Lung (tissue), 11 donors: ENCODE measurements at regions not wholly inside any gene's neighbourhood (a gene's known extent, or its start where the extent isn't known, plus 50 kb on each side); places are given as distances from the start of the nearest gene placed in this dataset.
A peak's percentile ranks its signal among the peaks of the same experiment; 100 is the strongest.

Experiments
- ATAC-seq: fragments of 200-7000 bp; cut with Tn5 transposase; one replicate; pipeline ENCODE4 v1.9.1; 2020; ENCODE audit warnings: moderate number of reproducible peaks; ENCODE audit not compliant: insufficient read depth, low FRiP score
- DNase-seq, 3 donors: peaks; one replicate each; pipeline ENCODE4 v3.0.0-alpha.2; 2013 to 2017
- H3K27ac ChIP-seq, 2 donors: one replicate each; pipeline ENCODE4 v1.5.1; 2013; ENCODE audit warnings: mild to moderate bottlenecking in 2 of 2, moderate library complexity in 2 of 2, control low read depth in 1 of 2, inconsistent platforms in 1 of 2, low read depth in 1 of 2, low read length in 1 of 2
- H3K27me3 ChIP-seq, 3 donors: one replicate each; pipeline ENCODE4 v1.5.1; 2013; ENCODE audit warnings: low read length in 2 of 3; ENCODE audit not compliant: control insufficient read depth in 3 of 3, insufficient read depth in 3 of 3
- H3K36me3 ChIP-seq, 4 donors: one replicate each; pipeline ENCODE4 v1.5.1; 2013; ENCODE audit warnings: low read length in 4 of 4, mild to moderate bottlenecking in 1 of 4, moderate library complexity in 1 of 4; ENCODE audit not compliant: control insufficient read depth in 4 of 4, insufficient read depth in 4 of 4
- H3K4me1 ChIP-seq, 5 donors: one replicate each; pipeline ENCODE4 v1.5.1; 2013; ENCODE audit warnings: low read length in 5 of 5, mild to moderate bottlenecking in 2 of 5, moderate library complexity in 1 of 5; ENCODE audit not compliant: control insufficient read depth in 5 of 5, insufficient read depth in 5 of 5
- H3K4me3 ChIP-seq: one replicate; pipeline ENCODE4 v1.5.1; 2013; ENCODE audit warnings: mild to moderate bottlenecking, control low read depth, moderate library complexity
- H3K9ac ChIP-seq, 2 donors: one replicate each; pipeline ENCODE4 v1.5.1; 2013; ENCODE audit warnings: low read length in 2 of 2, control low read depth in 1 of 2; ENCODE audit not compliant: insufficient read depth in 1 of 2
- H3K9me3 ChIP-seq, 4 donors: one replicate each; pipeline ENCODE4 v1.5.1; 2013; ENCODE audit warnings: low read length in 3 of 4, mild to moderate bottlenecking in 1 of 4, moderate library complexity in 1 of 4; ENCODE audit not compliant: control insufficient read depth in 4 of 4, insufficient read depth in 3 of 4
- WGBS, 2 donors: extraction: QIAGEN DNeasy Blood & Tissue Kit; methylation state at CpG; one replicate each; pipeline ENCODE4 v1.1.7; 2013; 5-methylcytosine and 5-hydroxymethylcytosine counted together
- TF ChIP-seq, protein P1 (sequence below): IDR thresholded peaks from 2 replicates; pipeline ENCODE4 v1.5.1; 2012; ENCODE audit warnings: mild to moderate bottlenecking; ENCODE audit errors: control extremely low read depth, extremely low read depth
- donor health status: control.
- donor health status: control.
- donor health status: Bipolar disorder and iron deficiency.
- donor health status: healthy.
- donor health status: DM: yes; HTN: yes; CAD: no.

DNA sequence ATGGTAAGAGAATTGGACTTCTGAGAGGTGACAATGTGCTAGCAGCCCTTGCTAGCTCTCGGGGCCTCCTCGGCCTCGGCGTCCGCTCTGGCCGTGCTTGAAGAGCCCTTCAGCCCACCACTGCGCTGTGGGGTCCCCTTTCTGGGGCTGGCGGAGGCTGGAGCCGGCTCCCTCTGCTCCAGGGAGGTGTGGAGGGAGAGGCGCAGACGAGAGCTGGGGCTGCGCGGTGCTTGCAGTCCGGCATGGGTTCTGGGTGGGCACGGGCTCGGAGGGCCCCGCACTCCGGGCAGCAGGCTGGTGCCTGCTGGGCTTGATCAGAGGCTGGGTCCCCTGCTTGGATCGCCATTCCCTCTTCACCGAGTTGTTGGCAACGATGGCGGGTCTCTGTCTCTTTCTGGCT is 226.4 kb upstream of the AMIGO2 start:
- peaks cover 0 to 2% (median 0%) of the 10 kb centered on the region in 4 donors for H3K9me3 ChIP-seq
- WGBS, 2 donors, result 93 to 96% methylated on average over 21 to 22 of the region's 22 CpGs
- DNase-seq, result no peak
- H3K36me3 ChIP-seq, result no peaks in the 10 kb centered on the region
- H3K4me3 ChIP-seq, result no peak overlapping the region
- no peak overlapping the region for H3K9ac ChIP-seq
- H3K4me1 ChIP-seq, result peaks cover 0 to 4% (median 0%) of the 10 kb centered on the region in 5 donors
- H3K27ac ChIP-seq, result no peak overlapping the region
- no peaks in the 10 kb centered on the region for H3K27me3 ChIP-seq
- TF ChIP-seq, protein P1, sequence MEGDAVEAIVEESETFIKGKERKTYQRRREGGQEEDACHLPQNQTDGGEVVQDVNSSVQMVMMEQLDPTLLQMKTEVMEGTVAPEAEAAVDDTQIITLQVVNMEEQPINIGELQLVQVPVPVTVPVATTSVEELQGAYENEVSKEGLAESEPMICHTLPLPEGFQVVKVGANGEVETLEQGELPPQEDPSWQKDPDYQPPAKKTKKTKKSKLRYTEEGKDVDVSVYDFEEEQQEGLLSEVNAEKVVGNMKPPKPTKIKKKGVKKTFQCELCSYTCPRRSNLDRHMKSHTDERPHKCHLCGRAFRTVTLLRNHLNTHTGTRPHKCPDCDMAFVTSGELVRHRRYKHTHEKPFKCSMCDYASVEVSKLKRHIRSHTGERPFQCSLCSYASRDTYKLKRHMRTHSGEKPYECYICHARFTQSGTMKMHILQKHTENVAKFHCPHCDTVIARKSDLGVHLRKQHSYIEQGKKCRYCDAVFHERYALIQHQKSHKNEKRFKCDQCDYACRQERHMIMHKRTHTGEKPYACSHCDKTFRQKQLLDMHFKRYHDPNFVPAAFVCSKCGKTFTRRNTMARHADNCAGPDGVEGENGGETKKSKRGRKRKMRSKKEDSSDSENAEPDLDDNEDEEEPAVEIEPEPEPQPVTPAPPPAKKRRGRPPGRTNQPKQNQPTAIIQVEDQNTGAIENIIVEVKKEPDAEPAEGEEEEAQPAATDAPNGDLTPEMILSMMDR, result no peak
- ATAC-seq, result no peak

DNA sequence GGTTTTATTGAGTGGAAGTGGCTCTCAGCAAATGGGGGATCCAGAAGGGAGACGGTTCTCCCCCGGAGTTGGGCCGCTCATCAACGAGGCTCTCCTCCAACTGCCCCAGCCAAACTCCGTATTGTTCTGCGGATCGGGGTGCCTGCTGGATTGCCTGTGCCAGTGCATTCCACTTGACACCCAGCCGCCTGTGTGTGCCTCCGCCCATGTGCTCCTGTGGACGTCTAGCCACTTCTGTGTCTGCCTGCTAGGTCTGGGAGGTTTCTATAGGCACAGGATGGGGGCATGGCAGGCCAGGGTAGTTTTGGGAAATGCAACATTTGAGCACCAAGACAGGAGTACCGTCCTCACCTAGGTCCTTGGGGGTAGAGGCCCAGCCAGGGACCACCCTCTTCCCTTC is 225.7 kb upstream of the AMIGO2 start:
- no peak overlapping the region for H3K27ac ChIP-seq
- WGBS, 2 donors, result 93 to 98% methylated on average over 11 of the region's 11 CpGs
- no peak for DNase-seq
- H3K9me3 ChIP-seq, result peaks cover 0 to 2% (median 0%) of the 10 kb centered on the region in 4 donors
- no peaks in the 10 kb centered on the region for H3K27me3 ChIP-seq
- TF ChIP-seq, protein P1, result no peak
- no peak overlapping the region for H3K4me3 ChIP-seq
- H3K9ac ChIP-seq, result no peak overlapping the region
- H3K4me1 ChIP-seq, result peaks cover 0 to 4% (median 0%) of the 10 kb centered on the region in 5 donors
- no peak for ATAC-seq
- H3K36me3 ChIP-seq, result no peaks in the 10 kb centered on the region

DNA sequence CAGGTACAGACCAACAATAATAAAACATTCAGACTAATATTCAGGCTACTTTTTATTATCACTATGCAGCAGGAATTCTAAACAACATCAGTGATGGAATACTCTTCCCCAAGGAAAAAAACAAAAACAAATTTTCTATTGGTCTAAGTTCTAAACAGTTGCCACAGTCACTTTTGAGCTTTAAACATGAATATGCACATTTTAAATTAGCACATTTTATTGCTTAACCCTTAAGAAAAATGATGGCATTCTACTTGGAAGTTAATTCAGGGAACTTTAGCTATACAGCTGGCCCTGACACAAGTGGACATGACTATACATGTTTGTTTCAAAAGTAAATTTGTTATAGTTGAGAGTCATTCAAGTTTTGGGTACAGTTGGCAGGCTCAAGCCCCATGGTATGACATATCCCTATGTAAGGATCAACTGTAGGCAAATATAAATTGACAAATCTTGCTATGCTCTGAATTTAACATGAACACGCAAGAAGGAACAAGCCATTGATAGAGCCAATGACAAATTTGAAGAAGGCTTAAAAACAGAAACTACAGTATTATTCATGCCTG is 224.3 kb upstream of the AMIGO2 start:
- TF ChIP-seq, protein P1, result no peak
- H3K27me3 ChIP-seq, result no peaks in the 10 kb centered on the region
- H3K27ac ChIP-seq, result no peak overlapping the region
- WGBS, 2 donors, result 93 to 94% methylated on average over 1 of the region's 1 CpG
- no peak for ATAC-seq
- peaks cover 0 to 4% (median 0%) of the 10 kb centered on the region in 5 donors for H3K4me1 ChIP-seq
- H3K9ac ChIP-seq, result no peak overlapping the region
- no peak overlapping the region for H3K4me3 ChIP-seq
- peaks cover 0 to 2% (median 0%) of the 10 kb centered on the region in 4 donors for H3K9me3 ChIP-seq
- DNase-seq, result no peak
- H3K36me3 ChIP-seq, result no peaks in the 10 kb centered on the region

- Histone ChIP-seq H3K4me1 (peaks cover 0 to 4% (median 0%) of the 10 kb centered on the region in 5 donors), H3K36me3 (no peaks in the 10 kb centered on the region), H3K4me3 (no peak overlapping the region), H3K9ac (no peak overlapping the region), H3K27me3 (no peaks in the 10 kb centered on the region), H3K9me3 (peaks cover 0 to 2% (median 0%) of the 10 kb centered on the region in 4 donors), H3K27ac (no peak overlapping the region)
- ATAC-seq (no peak), DNase-seq (peak in 1 of 3 donors; percentile 18)
- TF ChIP-seq, protein P1, result no peak
- WGBS, 2 donors, result 69 to 86% methylated on average over 7 of the region's 7 CpGs
Observed at GRCh38 chr12:47303207-47303606, 223.4 kb upstream of the AMIGO2 start.
